ENCODE measurements at regions not wholly inside any gene's neighbourhood (a gene's known extent, or its start where the extent isn't known, plus 50 kb on each side); places are given as distances from the start of the nearest gene placed in this dataset.

- TF ChIP-seq CTCF (IDR thresholded peaks at IDR 0.05; ENCODE audit: low read length) (no peak), EZH2 (optimal IDR thresholded peaks at IDR 0.05; ENCODE audit: low read depth, low read length) (no peak), EZH2phosphoT487 (IDR thresholded peaks at IDR 0.05; ENCODE audit: low read length) (no peak)
Measured at GRCh38 chr3:86420990-86421739, 569.8 kb downstream of the VGLL3 start.
